ENCODE measurements at regions not wholly inside any gene's neighbourhood (a gene's known extent, or its start where the extent isn't known, plus 50 kb on each side); places are given as distances from the start of the nearest gene placed in this dataset.

- no peak for DNase-seq (ENCODE audit: low read depth)
These were observed 867.4 kb upstream of the API5 start for GRCh38 chr11:42444406-42444805.

DNA sequence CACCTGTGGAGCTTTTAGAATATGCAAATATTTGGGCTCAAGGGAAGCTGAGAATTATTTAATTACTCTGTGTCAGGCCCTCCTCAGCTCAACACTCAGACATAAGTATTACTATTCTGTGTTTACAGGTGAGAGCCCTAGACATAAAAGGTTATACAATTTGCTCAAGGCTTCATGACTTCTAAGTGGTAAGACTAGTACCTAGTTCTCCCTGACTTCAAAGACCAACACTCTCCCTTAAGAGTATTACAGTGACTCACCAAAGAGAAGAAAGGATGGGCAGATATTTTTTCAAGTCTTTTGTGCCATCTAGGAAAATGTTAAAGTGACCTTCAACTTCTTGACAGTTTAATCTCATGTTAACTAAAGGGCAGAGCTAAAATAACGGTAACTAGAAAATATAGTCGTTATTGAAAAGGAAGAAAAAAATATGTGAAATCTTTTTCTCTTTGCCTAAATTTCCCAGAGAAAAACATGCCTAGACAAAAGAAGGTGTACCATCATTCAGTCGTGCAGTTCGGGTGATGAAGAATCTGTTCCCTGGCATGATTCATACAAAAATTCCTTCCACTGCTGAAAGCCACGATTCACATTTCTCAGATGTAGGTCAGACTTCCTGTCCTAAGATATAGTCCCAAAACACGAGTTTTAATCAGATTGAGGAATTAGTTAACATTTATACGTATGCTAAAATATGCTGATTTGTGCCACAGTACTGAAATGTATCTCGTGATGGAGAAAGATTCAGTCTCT, 849.1 kb upstream of the API5 start:
- peak; percentile 73 for DNase-seq (ENCODE audit: low read depth)

DNA sequence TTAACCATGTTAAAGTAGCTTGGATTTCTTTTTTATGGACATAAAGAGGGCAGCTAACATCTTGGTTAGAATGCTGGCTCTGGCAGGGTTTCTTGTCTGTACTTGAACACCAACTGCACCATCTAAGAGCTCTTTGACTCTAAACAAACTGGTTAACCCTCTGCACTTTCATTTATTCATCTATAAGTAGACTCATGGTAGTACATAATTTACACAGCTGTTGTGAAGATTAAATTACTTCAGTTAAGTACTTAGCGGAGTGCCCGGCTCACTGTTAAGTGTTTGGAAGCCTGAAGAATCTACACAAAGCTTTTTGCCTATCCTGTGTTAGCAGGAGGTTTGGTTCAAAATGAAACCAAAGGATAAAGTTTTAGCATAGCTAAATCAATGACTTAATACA, 846.2 kb upstream of the API5 start:
- no peak for DNase-seq (ENCODE audit: low read depth)

DNA sequence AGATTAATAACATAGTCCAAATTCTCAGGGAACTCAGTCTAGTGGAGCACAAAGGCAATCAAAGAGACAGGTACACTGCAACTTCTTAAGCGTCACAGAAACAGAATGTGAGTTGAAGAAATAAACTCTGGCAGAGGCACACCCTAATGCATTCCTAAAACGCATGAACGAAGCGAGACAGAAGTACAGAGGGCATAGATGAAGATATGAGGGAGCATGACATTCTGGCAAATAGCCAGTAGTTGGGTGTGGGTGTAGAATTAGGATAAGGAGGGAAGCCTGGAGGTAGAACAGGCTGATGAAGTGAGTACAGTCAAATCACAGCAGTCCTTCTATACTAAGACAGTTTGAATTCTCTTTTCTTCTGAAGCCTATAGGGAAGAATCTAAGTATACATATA, 838.7 kb upstream of the API5 start:
- no peak for DNase-seq (ENCODE audit: low read depth)

DNA sequence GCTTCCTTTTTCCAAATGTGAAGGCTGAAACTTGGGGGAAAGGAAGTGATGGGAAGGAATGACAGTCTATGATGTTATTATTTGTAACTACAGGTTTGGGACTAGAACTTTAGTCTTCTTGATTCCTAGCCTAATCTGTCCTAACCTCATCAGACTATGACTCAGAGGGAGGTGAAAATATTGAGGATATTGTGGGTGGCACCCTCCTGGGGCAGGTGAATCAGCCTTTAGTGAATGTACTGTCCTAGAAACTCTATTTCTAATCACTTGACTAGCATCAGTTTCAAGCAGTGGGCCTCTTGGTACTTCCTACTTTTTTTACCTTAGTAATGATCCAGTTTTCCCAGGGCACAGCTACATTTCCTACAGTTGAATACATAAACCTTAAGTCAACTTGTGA, 829.0 kb upstream of the API5 start:
- peak; percentile 1 for DNase-seq (ENCODE audit: low read depth)

- no peak for DNase-seq (ENCODE audit: low read depth)
These were observed 821.3 kb upstream of the API5 start for GRCh38 chr11:42490506-42490905.

DNA sequence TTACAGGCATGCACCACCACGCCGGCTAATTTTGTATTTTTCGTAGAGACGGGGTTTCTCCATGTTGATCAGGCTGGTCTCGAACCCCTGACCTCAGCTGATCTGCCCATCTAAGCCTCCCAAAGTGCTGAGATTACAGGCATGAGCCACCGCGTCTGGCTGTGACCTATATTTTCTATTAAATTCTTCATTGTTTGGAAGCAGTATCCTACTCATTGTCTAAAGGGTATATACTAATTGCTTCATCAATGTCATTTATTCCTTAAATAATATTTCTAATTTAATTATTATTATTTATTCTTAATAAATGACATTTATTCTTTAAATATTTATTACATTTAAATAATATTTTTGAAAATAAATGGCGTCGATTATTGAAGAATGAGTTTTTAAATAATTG, 817.3 kb upstream of the API5 start:
- no peak for DNase-seq (ENCODE audit: low read depth)

- no peak for DNase-seq (ENCODE audit: low read depth)
These were observed 812.8 kb upstream of the API5 start for GRCh38 chr11:42498971-42499370.

- no peak for DNase-seq (ENCODE audit: low read depth)
These were observed 809.6 kb upstream of the API5 start for GRCh38 chr11:42502151-42502550.

GRCh38 chr11:42521994-42522393, 789.8 kb upstream of the API5 start:
- peak; percentile 63 for DNase-seq (ENCODE audit: low read depth)

- DNase-seq (ENCODE audit: low read depth): peak; percentile 52
These were observed 787.1 kb upstream of the API5 start for GRCh38 chr11:42524534-42525227.

DNA sequence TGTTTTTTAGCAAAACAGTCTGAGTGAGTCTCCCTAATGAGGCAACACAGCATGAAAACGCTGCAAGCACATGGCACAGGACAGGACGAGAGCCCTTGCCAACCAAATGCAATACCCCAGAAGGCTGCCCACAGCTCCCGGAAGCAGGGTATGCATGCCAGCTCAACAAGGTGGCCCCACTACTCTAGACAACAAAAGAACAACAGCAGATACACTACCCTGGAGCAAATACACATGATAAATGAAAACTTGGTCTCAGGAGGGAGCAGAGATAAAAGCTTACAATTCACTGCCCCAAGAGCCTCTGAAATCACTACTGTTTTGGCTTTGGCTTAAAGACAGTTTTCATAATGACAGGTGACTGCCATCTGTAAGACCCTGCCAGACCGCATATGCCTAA, 785.4 kb upstream of the API5 start:
- DNase-seq (ENCODE audit: low read depth): no peak

DNA sequence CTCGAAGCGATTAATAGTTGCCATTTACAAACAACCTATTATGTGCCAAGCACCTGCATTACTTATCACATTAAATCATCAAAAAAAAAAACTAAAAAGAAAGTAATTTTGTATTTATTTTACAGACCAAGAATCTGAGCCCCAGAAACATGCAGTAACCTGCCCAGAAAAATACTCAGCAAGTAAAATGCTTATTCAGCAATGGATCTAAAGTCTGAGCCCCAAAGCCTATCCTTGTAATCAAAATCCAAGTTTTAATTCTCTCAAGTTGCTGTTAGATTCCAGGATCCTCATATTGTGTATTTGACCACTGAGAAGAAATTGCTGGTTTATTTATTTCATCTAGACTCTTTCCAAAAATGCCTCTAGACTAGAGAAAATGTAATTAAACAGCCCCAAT, 783.3 kb upstream of the API5 start:
- no peak for DNase-seq (ENCODE audit: low read depth)

DNA sequence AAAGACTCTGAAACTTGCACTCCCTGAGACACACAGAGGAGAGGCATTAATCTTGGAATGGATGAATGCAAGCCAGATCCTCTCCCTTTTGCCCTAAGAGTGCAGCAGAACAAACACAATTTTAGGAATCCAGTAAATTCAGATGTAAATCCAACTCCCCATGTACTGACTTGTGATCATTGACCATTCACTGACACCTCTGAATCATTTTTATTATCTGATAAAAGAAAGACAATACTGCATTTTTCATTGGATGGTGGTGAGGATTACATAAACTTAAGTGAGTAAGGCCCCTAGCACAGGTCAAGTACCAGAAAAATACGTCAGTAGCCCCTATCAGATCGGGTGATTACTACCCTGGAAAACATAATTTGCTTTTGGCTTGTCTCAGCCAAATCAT, 782.9 kb upstream of the API5 start:
- no peak for DNase-seq (ENCODE audit: low read depth)

DNA sequence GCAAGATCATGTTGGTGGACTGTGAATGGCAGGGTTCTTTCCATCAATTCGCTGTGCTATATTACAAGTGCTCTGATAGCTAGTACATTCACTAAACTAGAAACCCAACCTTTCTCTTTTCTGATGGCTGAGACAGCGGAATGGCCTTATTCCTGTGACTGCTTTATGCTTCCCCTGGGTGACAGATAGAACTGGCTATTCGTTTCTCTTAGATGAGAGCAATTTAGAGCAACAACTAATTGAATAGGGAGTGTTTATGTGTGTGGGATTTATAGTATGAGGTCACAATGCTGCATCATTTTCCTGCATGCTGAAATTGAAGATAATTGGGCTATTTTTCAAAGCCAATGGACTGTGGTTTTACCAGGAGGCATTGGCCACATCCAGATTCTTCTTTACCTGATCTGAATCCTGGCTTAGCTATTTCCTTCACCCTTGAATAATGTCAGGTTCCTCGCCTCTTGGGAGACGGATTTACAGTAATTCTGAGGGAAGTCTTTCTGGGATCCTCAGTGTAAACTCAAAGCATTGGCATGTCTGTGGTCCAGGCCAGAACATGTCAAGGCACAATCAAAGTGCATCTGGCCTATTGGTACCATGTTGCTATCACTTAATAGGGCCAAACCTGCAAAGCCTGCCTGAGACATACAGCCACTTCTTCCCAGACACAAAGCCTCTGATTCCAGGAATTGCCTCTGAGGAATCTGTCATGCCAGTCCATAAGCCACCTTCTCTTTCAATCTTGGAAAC, 775.0 kb upstream of the API5 start:
- DNase-seq (ENCODE audit: low read depth): no peak

GRCh38 chr11:42542336-42542735, 769.5 kb upstream of the API5 start:
- DNase-seq (ENCODE audit: low read depth): no peak

- DNase-seq (ENCODE audit: low read depth): no peak
These were observed 767.9 kb upstream of the API5 start for GRCh38 chr11:42543844-42544419.

DNA sequence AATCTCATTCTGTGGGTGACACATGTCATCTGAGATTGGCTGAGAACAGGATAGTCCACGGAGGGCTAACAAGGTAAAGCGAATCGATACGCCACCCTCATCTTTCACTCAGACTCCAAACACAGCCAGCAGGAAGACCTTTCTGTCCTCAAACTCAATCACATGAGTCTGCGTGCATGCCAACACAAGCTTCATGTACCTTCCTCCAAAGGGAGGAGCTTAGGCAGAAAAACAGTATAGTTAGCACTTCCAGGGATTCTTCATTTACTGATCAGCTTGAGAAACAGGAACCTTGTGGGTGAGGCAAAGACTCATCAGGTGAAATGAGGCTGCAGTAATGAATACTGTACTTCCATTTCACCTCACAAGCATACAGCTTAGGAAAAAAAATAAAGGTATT, 767.1 kb upstream of the API5 start:
- no peak for DNase-seq (ENCODE audit: low read depth)

GRCh38 chr11:42545954-42546353, 765.8 kb upstream of the API5 start:
- no peak for DNase-seq (ENCODE audit: low read depth)

DNA sequence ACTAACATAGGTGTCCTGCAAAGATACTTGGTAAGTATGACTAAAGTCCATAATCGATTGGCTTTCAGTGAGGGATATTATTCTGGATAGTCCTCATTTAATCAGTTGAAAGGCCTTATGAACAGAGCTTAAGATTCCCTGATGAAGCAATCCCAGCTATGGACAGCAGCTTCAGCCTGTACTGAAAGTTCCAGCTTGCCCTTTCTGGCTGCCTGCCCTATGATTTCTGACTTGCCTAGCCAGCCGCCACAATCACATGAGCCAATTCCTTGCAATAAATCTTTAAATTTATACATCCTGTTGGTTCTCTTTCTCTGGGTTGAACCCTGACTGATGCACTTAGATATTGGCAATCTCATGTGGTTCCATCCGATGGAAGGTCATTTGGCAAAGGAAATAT, 759.0 kb upstream of the API5 start:
- DNase-seq (ENCODE audit: low read depth): no peak

- DNase-seq (ENCODE audit: low read depth): no peak
These were observed 756.6 kb upstream of the API5 start for GRCh38 chr11:42555190-42555589.

Data from HT1080 (cell line).